Stimulated activated naive CD4-positive, alpha-beta T cell (primary cell): ENCODE measurements at regions not wholly inside any gene's neighbourhood (a gene's known extent, or its start where the extent isn't known, plus 50 kb on each side); places are given as distances from the start of the nearest gene placed in this dataset.
"Not testable (repeated sequence)": the region's sequence is repeated elsewhere in the genome, so short reads cannot be mapped to it uniquely, and the experiment has no call there.

Experiments used
- DNase-seq, 6 experiments: peaks; one replicate each; lab custom pipeline; 2025; lab: John Stamatoyannopoulos, UW

DNA sequence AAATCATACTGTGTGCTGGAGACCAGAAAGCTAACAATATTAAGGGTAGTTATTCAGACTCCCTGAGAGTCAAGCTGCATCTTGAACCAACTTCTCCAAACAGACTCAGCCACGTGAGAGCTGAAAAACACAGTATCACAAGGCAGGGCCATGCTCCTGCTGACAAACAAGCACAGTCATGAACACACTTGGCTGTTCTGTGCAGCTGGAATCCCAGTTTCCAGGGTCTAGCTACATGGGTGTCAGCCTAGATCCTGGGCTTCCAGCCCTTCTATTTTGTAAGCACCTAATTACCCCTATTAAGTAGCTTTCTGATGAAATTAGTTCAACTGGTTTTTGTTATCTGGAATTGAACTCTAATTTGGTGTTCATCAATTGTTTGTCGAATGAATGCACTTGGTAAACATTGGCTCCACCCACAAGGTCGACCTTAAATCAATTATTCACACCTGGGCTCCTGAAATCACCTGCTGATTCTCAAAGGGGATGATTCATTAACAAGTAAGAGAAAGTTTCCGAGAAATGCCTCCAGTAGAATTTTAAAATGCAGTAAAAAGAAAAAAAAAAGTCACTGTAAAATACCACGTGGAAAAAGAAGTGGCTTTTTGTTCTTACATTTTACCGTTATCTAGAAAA is 179.3 kb downstream of the ZC3H11B start:
- DNase-seq = no peak

DNA sequence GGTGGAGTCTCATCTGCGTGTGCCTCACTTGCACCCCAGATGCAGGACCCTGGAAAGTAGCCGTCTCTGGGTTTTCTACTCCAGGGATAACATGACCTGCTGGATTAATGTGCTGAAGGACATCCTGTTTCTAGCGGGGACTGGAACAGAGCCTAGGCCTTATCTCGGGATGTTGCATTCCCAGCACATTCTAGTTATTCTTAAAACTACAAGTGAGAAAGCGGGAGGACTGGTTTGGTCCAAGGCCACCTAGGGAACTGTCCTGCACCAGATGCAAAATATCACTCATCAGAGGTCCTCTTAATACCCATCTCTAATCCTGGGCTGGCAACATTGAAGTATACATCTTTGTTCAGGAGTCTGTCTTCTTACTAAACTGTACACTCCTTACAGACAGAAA is 179.9 kb downstream of the ZC3H11B start:
- no peak for DNase-seq

DNA sequence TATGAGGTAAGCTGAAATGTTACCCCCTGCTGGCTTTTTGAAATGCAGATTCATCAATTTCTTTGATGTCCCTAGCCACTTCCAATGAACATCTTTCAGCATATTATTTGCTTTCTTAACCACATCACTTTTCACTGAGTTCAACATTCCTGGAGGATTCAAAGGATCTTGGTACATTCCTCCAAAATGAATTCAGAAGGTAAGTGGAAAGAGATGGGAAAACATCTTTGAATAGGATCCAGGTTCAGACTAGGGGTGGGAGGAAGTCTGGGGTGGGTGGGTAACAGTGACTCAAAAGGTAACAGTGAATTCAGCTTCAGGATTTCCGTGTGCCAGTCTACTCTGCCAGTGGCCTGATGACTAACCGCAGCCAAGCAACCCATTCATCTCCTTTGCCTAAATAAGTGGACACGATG is 180.7 kb downstream of the ZC3H11B start:
- DNase-seq = no peak

- DNase-seq = no peak
These were observed 182.5 kb downstream of the ZC3H11B start for GRCh38 chr1:219430419-219430818.

GRCh38 chr1:219428651-219429050 is 184.3 kb downstream of the ZC3H11B start:
- DNase-seq = no peak

- DNase-seq = no peak
These were observed 184.9 kb downstream of the ZC3H11B start for GRCh38 chr1:219427989-219428388.

GRCh38 chr1:219427403-219427802 is 185.5 kb downstream of the ZC3H11B start:
- DNase-seq = no peak

GRCh38 chr1:219422811-219423598 is 189.9 kb downstream of the ZC3H11B start:
- no peak for DNase-seq

DNA sequence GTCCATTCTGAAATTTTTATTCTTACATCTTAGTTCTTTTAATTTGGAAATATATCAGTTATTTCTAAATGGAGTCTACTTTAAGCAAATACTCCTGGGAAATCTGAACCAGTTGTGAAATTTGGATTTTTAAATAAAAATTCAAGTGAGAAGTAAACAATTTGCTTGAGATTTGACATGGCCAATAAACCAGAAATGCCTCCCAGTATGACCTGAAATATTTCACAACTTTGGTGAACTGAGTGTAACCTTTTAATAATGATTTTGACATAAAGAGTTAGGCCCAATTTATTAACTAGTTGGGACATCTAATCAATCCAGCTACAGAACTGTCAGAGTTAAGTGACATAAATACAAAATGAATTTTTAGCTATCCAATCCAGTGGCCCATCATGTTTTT is 192.0 kb downstream of the ZC3H11B start:
- no peak for DNase-seq

- no peak for DNase-seq
These were observed 193.0 kb downstream of the ZC3H11B start for GRCh38 chr1:219419860-219420259.

- DNase-seq = no peak
These were observed 193.8 kb downstream of the ZC3H11B start for GRCh38 chr1:219419065-219419464.

GRCh38 chr1:219417610-219418009 is 195.3 kb downstream of the ZC3H11B start:
- DNase-seq = no peak

- DNase-seq = peak in 4 of 6 experiments; percentile 3 to 26 (median 14)
These were observed 196.2 kb downstream of the ZC3H11B start for GRCh38 chr1:219416598-219417238.

DNA sequence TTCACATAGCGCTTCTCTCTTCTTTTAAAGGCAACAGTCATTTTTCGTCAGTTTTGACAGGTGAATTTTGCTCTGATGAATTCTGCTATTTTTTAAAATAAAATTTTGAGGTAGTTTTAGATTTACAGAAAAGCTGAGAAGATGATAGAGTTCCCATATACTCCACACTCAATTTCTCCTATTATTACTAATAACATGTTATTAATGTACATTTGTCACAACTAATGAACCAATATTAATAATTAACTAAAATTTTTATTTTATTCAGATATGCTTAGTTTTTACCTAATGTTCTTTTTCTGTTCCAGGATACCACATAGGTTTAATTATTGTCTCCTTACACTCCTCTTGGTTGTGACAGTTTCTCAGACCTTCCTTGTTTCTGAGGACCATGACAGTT is 197.0 kb downstream of the ZC3H11B start:
- no peak for DNase-seq

GRCh38 chr1:219415433-219415832 is 197.5 kb downstream of the ZC3H11B start:
- no peak for DNase-seq

- no peak for DNase-seq
These were observed 198.7 kb downstream of the ZC3H11B start for GRCh38 chr1:219414250-219414649.

DNA sequence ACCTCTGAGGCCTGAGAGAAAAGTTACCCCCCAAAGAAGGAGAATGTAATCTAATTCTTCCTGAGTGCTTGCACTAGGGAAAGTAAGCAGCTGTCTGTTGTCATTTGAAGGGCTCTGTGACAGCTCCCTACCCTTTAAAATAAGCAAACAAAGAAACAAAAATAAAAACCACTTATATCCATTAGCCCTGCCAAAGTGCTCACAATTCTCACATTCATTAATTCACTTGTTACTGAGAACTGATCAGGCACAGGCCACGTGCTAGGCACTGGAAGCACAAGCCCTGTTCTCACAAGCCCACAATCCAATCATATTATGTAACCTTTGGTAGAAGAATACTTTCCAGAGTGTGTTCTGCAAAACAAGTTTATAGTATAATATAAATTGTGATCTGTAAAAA is 199.4 kb downstream of the ZC3H11B start:
- no peak for DNase-seq

DNA sequence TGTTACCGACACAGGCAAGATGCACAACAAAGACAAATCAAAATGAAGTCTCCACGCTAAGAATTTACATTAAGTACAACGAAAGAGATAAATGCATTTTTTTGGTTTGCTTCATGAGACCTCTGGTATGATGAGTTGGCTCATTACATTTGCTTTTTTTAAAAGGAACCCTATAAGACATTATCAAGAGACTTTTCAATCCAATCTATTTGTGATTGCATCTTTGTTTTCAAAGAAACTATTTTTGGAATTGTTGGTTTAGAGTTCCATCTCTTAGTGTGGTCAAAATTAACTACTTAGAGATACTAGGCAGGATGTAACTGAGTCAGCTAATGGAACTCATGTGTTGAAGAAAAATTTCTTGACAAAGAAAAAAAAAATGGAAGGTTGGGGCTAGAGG is 200.1 kb downstream of the ZC3H11B start:
- no peak for DNase-seq

- DNase-seq = not testable (repeated sequence)
These were observed 202.2 kb downstream of the ZC3H11B start for GRCh38 chr1:219410721-219411120.

DNA sequence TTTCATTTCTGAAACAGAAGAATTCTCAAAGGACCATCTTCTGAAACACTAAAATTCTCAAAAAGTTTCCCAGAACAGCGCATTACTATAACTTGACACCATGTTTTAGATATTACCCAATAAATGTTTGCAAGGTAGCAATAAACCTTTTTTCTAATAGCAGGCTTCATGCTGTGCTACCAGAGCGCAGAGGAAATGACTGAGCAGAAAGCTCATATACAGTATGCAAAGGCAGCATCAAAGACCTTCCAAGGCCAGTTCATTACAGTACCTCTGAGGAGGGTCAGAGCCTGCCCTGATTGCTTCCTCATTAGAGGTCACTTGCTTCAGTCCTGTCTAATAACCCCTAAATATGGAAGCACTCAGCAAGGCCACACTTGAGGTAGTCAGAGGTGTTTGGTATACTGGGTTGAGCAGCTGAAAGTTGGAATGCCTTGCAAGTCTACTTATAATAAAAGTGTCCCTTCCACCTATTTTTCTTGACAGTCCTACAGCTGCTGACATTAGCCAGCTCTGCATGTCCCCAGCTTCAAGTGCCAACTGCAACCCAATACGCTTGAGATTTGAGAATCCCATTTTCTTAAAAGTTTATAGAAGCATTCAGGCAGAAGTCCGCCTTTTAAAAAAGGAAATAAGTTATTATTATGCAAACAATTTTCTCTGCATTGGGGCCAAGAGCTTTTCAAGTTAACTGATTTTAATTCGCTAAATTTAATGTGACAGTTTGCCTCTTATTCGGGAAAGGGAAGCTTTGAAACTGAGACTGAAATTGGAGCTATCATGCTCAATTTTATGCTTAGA is 207.2 kb downstream of the ZC3H11B start:
- no peak for DNase-seq

GRCh38 chr1:219404629-219405028 is 208.3 kb downstream of the ZC3H11B start:
- DNase-seq = no peak

DNA sequence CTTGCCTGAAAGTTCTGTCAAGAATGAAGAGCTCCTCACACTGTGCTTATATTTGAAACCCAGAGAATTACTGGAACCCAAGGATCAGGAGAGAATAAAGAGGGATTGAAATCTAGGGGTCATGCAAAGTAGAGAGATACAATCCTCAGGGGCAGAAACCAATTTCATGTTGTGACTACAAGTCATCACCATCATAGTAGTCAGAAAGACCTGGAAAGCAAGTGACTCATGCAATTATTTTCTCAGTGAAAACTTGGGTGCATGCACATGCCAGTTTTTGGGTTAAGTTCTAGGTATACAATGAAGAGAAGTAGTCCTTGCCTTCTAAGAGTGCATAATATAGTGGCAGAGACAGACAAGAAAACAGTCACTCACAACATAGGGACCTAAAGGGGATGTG is 210.0 kb downstream of the ZC3H11B start:
- no peak for DNase-seq
